Esophagus squamous epithelium (tissue), 5 donors: ENCODE measurements at regions not wholly inside any gene's neighbourhood (a gene's known extent, or its start where the extent isn't known, plus 50 kb on each side); places are given as distances from the start of the nearest gene placed in this dataset.

Source experiments
- DNase-seq: peaks from one replicate; lab custom pipeline; 2025; lab: John Stamatoyannopoulos, UW
- H3K27ac ChIP-seq, 4 donors: fragments of 200-600 bp; sonication (generic); one replicate each; pipeline ENCODE4 v1.5.1; 2016 to 2019; ENCODE audit warnings: mild to moderate bottlenecking in 1 of 4
- H3K27me3 ChIP-seq, 4 donors: fragments of 200-600 bp; sonication (generic); 1 replicate in 3 of 4; 2 replicates in 1 of 4; pipeline versions ENCODE4 v1.5.1 to v1.6.0; 2017 to 2021; ENCODE audit warnings: antibody characterized with exemption in 1 of 4
- H3K36me3 ChIP-seq, 3 donors: fragments of 200-600 bp; sonication (generic); one replicate each; pipeline ENCODE4 v1.5.1; 2016 to 2019
- H3K4me1 ChIP-seq, 3 donors: fragments of 200-600 bp; sonication (generic); one replicate each; pipeline ENCODE4 v1.5.1; 2017 to 2019
- H3K4me3 ChIP-seq, 4 donors: fragments of 200-600 bp; sonication (generic); 1 replicate in 3 of 4; 2 replicates in 1 of 4; pipeline ENCODE4 v1.5.1; 2016 to 2019; ENCODE audit warnings: mild to moderate bottlenecking in 2 of 4, moderate library complexity in 1 of 4
- H3K9me3 ChIP-seq, 3 donors: fragments of 200-600 bp; sonication (generic); one replicate each; pipeline ENCODE4 v1.5.1; 2016 to 2019
- POLR2A ChIP-seq, 4 donors: fragments of 450-650 bp; IDR thresholded peaks; one replicate each; pipeline ENCODE4 v1.6.1; 2017; ENCODE audit warnings: antibody characterized with exemption in 4 of 4, mild to moderate bottlenecking in 4 of 4, moderate library complexity in 3 of 4
- WGBS, 2 donors: methylation state at CpG; one replicate each; pipeline ENCODE4 v1.1.5; 2018; 5-methylcytosine and 5-hydroxymethylcytosine counted together
- intact Hi-C: fragments of 100-400 bp; cut with DNase I; formaldehyde crosslinking; loops from one replicate; pipeline ENCODE4 v1.15.0; 2022
- TF ChIP-seq, protein P1 (sequence below), 6 experiments: fragments of 450-650 bp in 4 of 6; fragments of 200-600 bp in 2 of 6; sonication (generic) in 2 of 6; IDR thresholded peaks; one replicate each; pipeline ENCODE4 v1.5.1; 2016 to 2019; ENCODE audit warnings: antibody characterized with exemption in 6 of 6, mild to moderate bottlenecking in 4 of 6, moderate library complexity in 4 of 6
- donor health status: DM: yes; HTN: yes; CAD: no.

DNA sequence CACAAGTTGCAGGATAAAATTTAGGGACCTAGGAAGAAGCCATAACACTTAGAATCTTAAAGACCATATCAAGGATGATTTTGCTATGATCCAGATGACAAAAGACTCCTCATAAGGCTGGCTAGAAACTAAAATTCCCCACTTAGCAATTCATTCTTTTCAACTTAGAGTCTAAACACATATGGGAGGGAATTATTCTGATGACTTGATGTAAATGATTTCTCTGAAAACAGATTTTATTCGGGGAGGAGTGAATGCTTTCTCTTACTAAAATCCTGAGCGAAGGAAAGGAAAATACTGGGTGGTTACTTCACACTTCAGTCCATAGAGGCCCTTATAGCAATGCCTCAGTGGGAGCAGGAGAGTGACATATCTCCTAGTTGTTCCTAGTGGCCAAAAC lies 138.7 kb upstream of the SORCS1 start:
- Histone ChIP-seq H3K4me3 (no peak overlapping the region), H3K27ac (no peak overlapping the region), H3K9me3 (no peaks in the 10 kb centered on the region), H3K4me1 (no peaks in the 10 kb centered on the region), H3K36me3 (no peaks in the 10 kb centered on the region), H3K27me3 (no peaks in the 10 kb centered on the region)
- WGBS, 2 donors, result 31 to 52% methylated on average over 2 of the region's 2 CpGs
- TF ChIP-seq, protein P1, sequence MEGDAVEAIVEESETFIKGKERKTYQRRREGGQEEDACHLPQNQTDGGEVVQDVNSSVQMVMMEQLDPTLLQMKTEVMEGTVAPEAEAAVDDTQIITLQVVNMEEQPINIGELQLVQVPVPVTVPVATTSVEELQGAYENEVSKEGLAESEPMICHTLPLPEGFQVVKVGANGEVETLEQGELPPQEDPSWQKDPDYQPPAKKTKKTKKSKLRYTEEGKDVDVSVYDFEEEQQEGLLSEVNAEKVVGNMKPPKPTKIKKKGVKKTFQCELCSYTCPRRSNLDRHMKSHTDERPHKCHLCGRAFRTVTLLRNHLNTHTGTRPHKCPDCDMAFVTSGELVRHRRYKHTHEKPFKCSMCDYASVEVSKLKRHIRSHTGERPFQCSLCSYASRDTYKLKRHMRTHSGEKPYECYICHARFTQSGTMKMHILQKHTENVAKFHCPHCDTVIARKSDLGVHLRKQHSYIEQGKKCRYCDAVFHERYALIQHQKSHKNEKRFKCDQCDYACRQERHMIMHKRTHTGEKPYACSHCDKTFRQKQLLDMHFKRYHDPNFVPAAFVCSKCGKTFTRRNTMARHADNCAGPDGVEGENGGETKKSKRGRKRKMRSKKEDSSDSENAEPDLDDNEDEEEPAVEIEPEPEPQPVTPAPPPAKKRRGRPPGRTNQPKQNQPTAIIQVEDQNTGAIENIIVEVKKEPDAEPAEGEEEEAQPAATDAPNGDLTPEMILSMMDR (IDR thresholded peaks at IDR 0.05), result no peak
- no peak for TF ChIP-seq POLR2A (IDR thresholded peaks at IDR 0.05)
- intact Hi-C loops, result no loop called here
- no peak for DNase-seq

GRCh38 chr10:107299606-107300005 lies 135.1 kb upstream of the SORCS1 start:
- TF ChIP-seq, protein P1 (IDR thresholded peaks at IDR 0.05), result no peak
- TF ChIP-seq POLR2A (IDR thresholded peaks at IDR 0.05), result no peak
- DNase-seq, result no peak
- intact Hi-C loops, result no loop called here
- Histone ChIP-seq H3K36me3 (no peaks in the 10 kb centered on the region), H3K27me3 (no peaks in the 10 kb centered on the region), H3K27ac (no peak overlapping the region), H3K9me3 (no peaks in the 10 kb centered on the region), H3K4me3 (no peak overlapping the region), H3K4me1 (no peaks in the 10 kb centered on the region)
- WGBS, 2 donors, result 69 to 71% methylated on average over 2 of the region's 2 CpGs

DNA sequence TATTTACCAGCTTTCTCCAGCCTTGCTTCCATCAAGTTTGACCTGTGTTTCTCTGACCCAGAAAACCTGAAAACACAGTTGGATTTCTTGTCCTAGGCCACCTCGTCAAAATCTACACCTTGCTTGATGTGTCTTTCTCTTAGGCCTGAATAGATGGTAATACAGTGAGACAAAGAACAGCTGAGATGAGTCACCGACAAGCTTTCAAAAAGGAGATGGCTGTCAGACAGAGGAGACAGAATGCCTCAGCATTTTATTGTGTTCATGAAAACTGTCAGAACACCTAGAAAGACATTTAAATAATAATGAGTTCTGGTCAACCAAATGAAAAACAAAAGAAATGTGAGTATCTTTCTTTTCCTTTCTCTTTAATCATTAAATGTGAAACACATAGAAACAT lies 119.7 kb upstream of the SORCS1 start:
- Histone ChIP-seq H3K4me3 (no peak overlapping the region), H3K27me3 (no peaks in the 10 kb centered on the region), H3K27ac (no peak overlapping the region), H3K9me3 (no peaks in the 10 kb centered on the region), H3K36me3 (no peaks in the 10 kb centered on the region), H3K4me1 (no peaks in the 10 kb centered on the region)
- 54 to 71% methylated on average over 2 of the region's 2 CpGs for WGBS, 2 donors
- DNase-seq, result no peak
- intact Hi-C loops, result no loop called here
- TF ChIP-seq, protein P1 (IDR thresholded peaks at IDR 0.05), result no peak
- no peak for TF ChIP-seq POLR2A (IDR thresholded peaks at IDR 0.05)

- no peaks in the 10 kb centered on the region for H3K27me3 ChIP-seq
- WGBS, 2 donors, result 30 to 32% methylated on average over 3 of the region's 3 CpGs
- intact Hi-C loops, result no loop called here
- no peaks in the 10 kb centered on the region for H3K4me1 ChIP-seq
- H3K36me3 ChIP-seq, result no peaks in the 10 kb centered on the region
- no peak for DNase-seq
- no peak for TF ChIP-seq POLR2A (IDR thresholded peaks at IDR 0.05)
- TF ChIP-seq, protein P1 (IDR thresholded peaks at IDR 0.05), result no peak
- no peak overlapping the region for H3K4me3 ChIP-seq
- no peak overlapping the region for H3K27ac ChIP-seq
- H3K9me3 ChIP-seq, result no peaks in the 10 kb centered on the region
These were observed 115.8 kb upstream of the SORCS1 start for GRCh38 chr10:107280293-107280692.

DNA sequence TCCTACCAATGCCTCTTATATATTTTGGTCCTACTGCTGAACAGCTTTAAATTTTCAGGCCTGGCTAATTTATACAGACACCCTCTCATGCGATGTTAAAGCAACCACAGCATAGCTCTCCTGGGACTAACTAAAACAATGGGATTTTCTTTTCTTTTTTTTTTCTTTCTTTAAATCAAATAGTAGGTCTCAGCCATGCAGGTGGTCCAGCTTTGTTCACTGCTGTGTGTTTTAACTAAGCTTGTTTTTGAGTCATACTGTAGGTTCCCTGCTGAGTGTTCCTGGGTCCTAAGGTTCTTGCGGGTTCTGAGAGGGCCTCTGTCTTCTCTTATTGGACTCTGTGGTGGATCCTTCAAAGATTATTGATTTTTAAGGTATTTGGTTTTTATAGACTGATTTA lies 113.1 kb upstream of the SORCS1 start:
- intact Hi-C loops, result no loop called here
- Histone ChIP-seq H3K36me3 (no peaks in the 10 kb centered on the region), H3K4me3 (no peak overlapping the region), H3K4me1 (no peaks in the 10 kb centered on the region), H3K9me3 (no peaks in the 10 kb centered on the region), H3K27me3 (no peaks in the 10 kb centered on the region), H3K27ac (no peak overlapping the region)
- TF ChIP-seq POLR2A (IDR thresholded peaks at IDR 0.05), result no peak
- TF ChIP-seq, protein P1 (IDR thresholded peaks at IDR 0.05), result no peak
- no peak for DNase-seq
- 41 to 74% methylated on average over 2 of the region's 2 CpGs for WGBS, 2 donors
